HT-29 (cell line): ENCODE measurements at regions not wholly inside any gene's neighbourhood (a gene's known extent, or its start where the extent isn't known, plus 50 kb on each side); places are given as distances from the start of the nearest gene placed in this dataset.
"Not testable (repeated sequence)": the region's sequence is repeated elsewhere in the genome, so short reads cannot be mapped to it uniquely, and the experiment has no call there.

Experiments used
- DNase-seq: peaks from one replicate; pipeline ENCODE4 v3.0.0-alpha.2; 2015; ENCODE audit warnings: low spot score

DNA sequence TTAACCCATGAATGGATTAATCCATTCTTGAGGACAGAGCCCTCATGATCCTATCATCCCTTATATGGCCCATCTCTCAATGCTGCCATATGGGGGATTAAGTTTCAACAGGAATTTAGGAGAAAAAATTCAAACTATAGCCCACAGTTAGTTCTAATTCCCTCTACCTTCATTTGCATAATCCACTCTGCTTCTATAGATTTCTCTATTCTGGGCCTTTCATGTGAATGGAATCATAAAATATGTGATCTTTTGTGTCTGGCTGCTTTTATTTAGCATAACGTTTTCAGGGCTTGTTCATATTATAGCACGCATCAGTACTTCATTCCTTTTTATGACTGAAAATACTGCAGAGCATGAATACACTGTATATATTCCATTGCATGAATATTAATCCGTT lies 55.4 kb downstream of the CTSL start:
- no peak for DNase-seq

- no peak for DNase-seq
Observed at GRCh38 chr9:87783180-87783579, 57.3 kb downstream of the CTSL start.

- not testable (repeated sequence) for DNase-seq
Observed at GRCh38 chr9:87785315-87785970, 59.5 kb downstream of the CTSL start.

DNA sequence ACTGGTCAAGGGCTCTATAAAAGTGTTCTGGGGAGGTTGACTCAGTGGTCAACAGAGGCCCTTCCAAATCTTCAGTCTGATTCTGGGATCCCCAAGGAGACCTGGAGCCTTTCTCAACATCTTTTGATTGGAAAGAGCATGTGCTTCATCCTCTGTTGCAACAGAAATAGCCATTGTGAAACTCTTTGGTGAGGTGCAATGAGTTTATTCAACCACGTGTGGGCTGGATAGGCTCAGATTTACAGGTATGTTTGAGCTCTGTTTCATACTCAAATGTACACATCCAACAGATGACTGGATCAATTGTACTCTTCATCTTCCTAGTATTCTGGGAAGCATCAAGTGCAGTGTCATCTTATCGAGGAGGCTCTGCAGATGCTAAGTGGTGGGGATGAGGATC lies 60.5 kb downstream of the CTSL start:
- no peak for DNase-seq

- DNase-seq, result no peak
Observed at GRCh38 chr9:87786876-87787275, 61.0 kb downstream of the CTSL start.

DNA sequence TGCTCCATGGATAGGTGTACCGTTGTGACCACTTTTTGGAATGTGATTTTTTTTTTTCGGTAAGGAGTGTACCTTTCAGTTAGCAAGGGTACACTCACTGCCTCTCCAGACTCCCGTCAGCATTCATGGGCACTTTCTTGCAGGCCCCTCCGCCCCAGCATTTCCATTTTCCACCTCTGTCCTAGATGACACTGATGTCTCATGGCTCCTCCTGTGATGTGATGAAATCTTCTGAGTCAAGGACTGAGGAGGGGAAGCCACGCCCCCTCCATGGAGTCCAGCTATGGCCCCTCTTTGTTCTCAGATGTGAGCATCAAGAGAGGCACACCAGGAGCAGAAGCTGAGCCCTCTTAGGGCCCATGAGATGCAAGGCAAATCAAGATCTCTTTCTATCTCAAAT lies 61.8 kb downstream of the CTSL start:
- no peak for DNase-seq

DNA sequence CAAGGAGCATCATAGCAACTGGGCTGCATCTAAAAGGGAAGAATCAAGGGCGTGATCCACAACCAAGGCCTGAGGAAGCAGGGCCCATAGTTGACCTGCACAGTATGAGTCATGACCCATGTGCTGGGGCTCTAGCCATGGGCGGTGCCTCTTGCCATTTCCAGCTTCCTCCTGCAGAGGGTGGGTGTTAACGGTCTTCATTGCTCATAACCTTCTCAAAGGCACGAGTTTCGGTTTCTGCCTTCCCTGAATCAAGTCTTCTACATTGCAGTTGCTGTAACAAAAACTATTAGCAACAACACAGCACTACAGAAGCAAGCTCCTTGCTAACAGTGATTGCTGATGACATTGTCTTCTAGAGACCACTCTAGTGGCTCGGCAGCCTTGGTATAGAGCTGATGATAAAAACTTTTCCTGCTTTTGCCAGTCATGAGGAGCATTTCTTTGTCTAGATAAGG lies 66.9 kb downstream of the CTSL start:
- peak; percentile 81 for DNase-seq

DNA sequence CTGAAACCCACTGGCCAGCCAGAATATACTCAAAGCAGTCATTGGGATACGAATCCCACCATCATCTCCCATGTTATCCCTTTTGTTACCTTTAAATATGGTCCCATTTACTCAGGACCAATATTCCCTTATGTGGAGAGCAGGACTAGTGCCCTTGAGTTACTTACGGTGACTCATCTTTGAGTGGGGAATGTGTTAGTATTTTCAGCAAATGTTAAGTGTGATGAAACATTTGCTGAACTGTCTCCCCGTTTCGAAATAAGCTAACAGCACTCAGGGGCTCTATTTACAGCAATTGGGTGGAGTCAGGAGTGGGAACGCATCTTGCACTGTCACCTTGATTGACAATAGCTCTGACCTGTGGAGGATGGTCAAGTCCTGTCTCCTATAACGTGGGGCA lies 67.4 kb downstream of the CTSL start:
- no peak for DNase-seq

- DNase-seq, result no peak
Observed at GRCh38 chr9:87795178-87795577, 69.3 kb downstream of the CTSL start.

DNA sequence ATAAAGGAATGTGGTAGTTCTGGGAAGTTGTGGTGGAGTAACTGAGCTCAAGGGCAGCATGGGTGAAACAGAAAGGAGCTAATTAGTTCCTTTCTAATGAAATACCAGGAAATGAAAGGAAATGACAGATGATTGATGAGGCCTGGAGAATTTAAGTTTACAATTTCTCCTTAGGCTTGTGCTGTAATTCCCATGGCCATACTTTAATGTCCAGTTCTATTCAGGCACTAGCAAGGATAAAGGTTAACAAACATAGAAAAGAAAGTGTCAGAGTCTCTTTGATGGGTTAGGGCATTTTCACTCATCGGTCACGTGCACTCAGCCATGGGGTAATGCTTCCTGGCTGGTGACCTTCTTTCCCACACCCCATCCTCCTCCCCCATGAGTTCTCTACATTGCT lies 70.3 kb downstream of the CTSL start:
- DNase-seq, result no peak

- no peak for DNase-seq
Observed at GRCh38 chr9:87798261-87798833, 72.4 kb downstream of the CTSL start.

DNA sequence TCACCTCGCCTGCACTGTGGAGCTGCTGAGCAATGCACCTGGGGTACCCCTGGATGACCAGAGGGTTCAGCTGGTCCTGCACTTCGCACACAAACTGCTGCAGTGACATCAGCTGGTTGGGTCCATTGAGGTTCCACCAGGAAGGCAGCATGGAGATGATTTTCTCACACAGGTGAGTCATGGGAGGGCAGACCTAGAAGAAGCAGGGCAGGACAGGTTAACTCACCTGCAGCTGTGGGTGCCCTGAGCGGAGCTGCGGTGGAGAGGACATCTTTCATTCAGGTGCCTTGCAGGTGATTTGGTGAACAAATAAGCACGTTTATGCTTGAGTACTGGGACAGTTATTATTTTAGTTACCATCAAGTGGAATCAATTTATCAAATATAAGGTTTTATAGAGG lies 73.6 kb downstream of the CTSL start:
- no peak for DNase-seq

DNA sequence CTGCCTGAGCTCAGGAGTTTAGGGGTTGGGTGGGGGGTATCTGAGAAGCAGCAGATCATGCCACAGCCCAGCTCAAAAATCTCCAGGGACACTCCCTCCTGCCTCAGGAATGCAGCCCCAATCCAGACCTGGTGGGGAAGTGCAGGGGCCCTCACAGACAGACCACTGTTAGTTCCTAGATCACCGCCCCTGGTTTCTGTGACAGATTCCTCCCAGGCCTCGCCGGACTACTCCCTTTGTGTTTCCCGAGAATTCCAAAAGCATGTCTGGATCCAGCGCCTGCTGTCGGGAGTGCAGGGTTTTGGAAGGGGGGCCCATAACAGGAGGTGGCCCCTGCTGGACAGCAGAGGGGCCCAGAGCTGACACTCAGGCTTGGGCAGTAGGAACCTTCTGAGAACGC lies 74.5 kb downstream of the CTSL start:
- no peak for DNase-seq

DNA sequence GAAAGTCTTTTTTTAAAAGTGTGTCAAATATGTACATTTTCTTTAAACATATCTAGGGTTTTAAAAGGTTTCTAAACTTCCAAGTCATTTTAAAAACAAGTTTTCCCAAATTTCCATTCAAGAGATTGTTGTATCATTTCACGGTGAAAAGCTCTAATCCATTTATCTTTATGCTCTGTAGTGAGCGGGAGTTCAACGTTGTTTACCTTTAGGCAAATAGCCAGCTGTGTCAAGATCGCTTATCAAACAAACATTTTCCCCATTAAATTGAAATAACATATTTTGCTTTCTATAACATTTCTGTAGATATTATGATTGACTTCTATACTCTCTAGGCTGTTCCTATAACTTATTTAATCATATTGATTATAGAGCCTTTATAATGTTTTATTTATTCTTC lies 75.1 kb downstream of the CTSL start:
- no peak for DNase-seq

GRCh38 chr9:87803166-87803565 lies 77.2 kb downstream of the CTSL start:
- DNase-seq, result no peak

- no peak for DNase-seq
Observed at GRCh38 chr9:87803623-87804345, 77.9 kb downstream of the CTSL start.

- DNase-seq, result no peak
Observed at GRCh38 chr9:87805259-87805658, 77.4 kb upstream of the SPATA31E1 start.

DNA sequence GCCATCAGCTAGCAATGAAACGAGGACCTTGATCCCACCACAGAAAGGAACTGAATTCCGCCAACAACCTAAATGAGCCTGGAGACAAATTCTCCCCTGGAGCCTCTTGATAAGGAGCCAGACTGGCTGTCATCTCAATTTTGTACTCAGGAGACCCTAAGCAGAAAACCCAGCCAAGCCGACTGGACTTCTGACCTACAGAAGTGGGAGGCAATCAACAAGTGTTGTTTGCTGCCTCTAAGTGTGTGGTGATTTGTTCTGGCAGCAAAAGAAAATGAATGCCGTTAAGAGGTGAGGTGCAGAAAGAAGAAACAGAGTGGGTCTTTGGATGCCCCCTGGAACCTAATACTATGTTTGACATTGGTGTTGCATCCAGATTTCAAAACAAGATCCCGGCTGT lies 72.7 kb upstream of the SPATA31E1 start:
- DNase-seq, result no peak

DNA sequence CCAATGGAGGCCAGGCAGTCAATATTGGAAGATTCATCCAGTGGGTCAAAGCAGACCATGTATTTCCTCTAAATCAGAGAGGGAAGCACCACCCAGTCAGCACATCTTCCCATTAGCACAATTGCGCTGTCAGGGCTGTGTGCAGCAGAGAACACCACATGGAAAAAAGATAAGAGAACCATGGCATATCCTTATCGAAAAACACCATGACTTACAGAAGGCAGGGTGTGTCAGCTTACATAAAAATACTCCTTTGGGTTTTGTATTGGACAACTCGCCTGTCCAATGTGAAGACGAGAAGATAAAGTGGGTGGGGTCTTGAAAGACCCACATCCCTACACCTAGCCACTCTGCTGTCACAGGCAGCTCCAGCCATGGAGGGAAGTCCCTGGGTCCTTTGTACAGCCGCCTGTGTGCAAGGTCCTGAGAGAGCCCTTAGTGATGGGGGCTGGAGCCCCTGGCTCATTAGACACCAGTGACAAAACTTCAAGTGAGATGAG lies 71.9 kb upstream of the SPATA31E1 start:
- no peak for DNase-seq

GRCh38 chr9:87812375-87813118 lies 70.1 kb upstream of the SPATA31E1 start:
- DNase-seq, result peak; percentile 48

- DNase-seq, result no peak
Observed at GRCh38 chr9:87813119-87813463, 69.6 kb upstream of the SPATA31E1 start.

- DNase-seq, result peak; percentile 26
Observed at GRCh38 chr9:87816036-87816435, 66.6 kb upstream of the SPATA31E1 start.
